Tibial nerve (tissue), 4 donors: ENCODE measurements at regions not wholly inside any gene's neighbourhood (a gene's known extent, or its start where the extent isn't known, plus 50 kb on each side); places are given as distances from the start of the nearest gene placed in this dataset.

Experiments
- DNase-seq, 2 donors: peaks; one replicate each; pipeline ENCODE4 v3.0.0-alpha.2; 2019; ENCODE audit warnings: low spot score in 2 of 2
- H3K27ac ChIP-seq, 4 donors: fragments of 200-600 bp; sonication (generic) in 3 of 4; one replicate each; pipeline ENCODE4 v1.5.1; 2017 to 2019; ENCODE audit warnings: mild to moderate bottlenecking in 1 of 4
- H3K27me3 ChIP-seq, 2 donors: fragments of 200-600 bp; sonication (generic) in 1 of 2; one replicate each; pipeline versions ENCODE4 v1.5.1 to v1.6.0; 2017 to 2019
- H3K36me3 ChIP-seq, 3 donors: fragments of 200-600 bp; sonication (generic); one replicate each; pipeline ENCODE4 v1.5.1; 2018 to 2019
- H3K4me1 ChIP-seq, 4 donors: fragments of 200-600 bp; sonication (generic) in 3 of 4; one replicate each; pipeline ENCODE4 v1.5.1; 2017 to 2019
- H3K4me3 ChIP-seq, 4 donors: fragments of 200-600 bp; sonication (generic) in 3 of 4; one replicate each; pipeline ENCODE4 v1.5.1; 2017 to 2019; ENCODE audit warnings: mild to moderate bottlenecking in 1 of 4, moderate library complexity in 1 of 4
- H3K9me3 ChIP-seq, 4 donors: fragments of 200-600 bp; sonication (generic) in 3 of 4; one replicate each; pipeline ENCODE4 v1.5.1; 2017 to 2019
- EP300 ChIP-seq, 2 donors: sonication (generic); formaldehyde crosslinking; IDR thresholded peaks; one replicate each; pipeline ENCODE4 v1.6.1; 2017; ENCODE audit warnings: antibody characterized with exemption in 2 of 2, mild to moderate bottlenecking in 1 of 2
- POLR2A ChIP-seq, 2 donors: fragments of 450-650 bp; IDR thresholded peaks; one replicate each; pipeline ENCODE4 v1.6.1; 2017; ENCODE audit warnings: antibody characterized with exemption in 2 of 2, mild to moderate bottlenecking in 2 of 2, moderate library complexity in 2 of 2
- WGBS, 2 donors: methylation state at CpG; one replicate each; pipeline ENCODE4 v1.1.5; 2018; 5-methylcytosine and 5-hydroxymethylcytosine counted together
- TF ChIP-seq, protein P1 (sequence below), 5 experiments: fragments of 200-600 bp in 3 of 5; fragments of 450-650 bp in 2 of 5; sonication (generic) in 3 of 5; IDR thresholded peaks; one replicate each; pipeline ENCODE4 v1.5.1; 2016 to 2019; ENCODE audit warnings: antibody characterized with exemption in 5 of 5, mild to moderate bottlenecking in 3 of 5, moderate library complexity in 2 of 5

DNA sequence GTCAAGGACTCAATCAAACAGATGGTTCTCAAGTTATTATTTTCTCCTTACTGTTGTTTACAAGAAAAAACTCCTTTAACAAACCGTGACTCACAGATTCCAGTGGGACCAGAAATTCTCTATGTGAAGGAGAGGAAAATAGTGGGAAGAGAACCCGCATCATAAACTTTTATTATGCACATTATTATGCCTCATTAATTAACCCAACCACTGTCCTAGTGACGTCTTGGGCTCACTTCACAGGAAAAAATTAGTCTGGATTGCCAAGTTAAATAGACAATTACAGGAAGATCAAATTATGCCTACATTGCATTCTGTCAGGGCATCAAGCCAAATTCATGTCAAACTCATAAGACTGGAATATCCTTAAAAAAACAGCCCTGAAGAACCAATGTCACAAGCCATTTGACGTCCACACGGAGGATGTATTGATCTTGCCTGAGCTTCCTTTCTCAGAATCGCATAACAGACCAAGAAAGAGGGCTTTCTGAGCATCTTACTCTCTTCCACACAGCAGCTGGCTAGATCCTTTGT is 347.8 kb downstream of the DUSP10 start:
- no peaks in the 10 kb centered on the region for H3K36me3 ChIP-seq
- peaks cover 0 to 13% (median 0%) of the 10 kb centered on the region in 4 donors for H3K9me3 ChIP-seq
- no peak for DNase-seq
- no peak overlapping the region for H3K4me3 ChIP-seq
- H3K27me3 ChIP-seq, result no peaks in the 10 kb centered on the region
- 49 to 60% methylated on average over 6 of the region's 6 CpGs for WGBS, 2 donors
- H3K4me1 ChIP-seq, result no peaks in the 10 kb centered on the region
- peak in 1 of 2 donors; percentile 49 for TF ChIP-seq EP300 (IDR thresholded peaks at IDR 0.05)
- TF ChIP-seq POLR2A (IDR thresholded peaks at IDR 0.05), result no peak
- peak overlapping the region in 1 of 4 donors; percentile 36 for H3K27ac ChIP-seq

DNA sequence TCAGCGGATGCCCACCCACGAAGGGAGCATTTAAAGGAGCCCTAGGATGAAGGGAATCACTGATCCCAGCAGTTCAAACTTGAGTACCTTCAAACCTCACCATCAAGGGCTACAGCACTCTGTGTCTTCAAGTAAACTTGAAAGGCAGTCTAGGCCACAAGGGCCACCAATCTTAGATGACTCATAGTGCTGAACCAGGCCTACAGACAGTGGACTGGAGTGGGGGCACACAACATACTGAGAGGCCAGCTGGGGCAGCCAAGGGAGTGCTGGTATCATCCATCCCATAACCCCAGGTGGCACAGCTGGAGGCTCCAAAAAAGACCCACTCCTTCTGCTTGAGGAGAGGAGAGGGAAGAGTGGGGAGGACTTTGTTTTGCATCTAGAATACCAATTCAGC is 345.4 kb downstream of the DUSP10 start:
- peaks cover 0 to 10% (median 0%) of the 10 kb centered on the region in 4 donors for H3K9me3 ChIP-seq
- no peak for DNase-seq
- WGBS, 2 donors, result 93 to 97% methylated on average over 2 of the region's 2 CpGs
- H3K27ac ChIP-seq, result no peak overlapping the region
- no peaks in the 10 kb centered on the region for H3K36me3 ChIP-seq
- no peak overlapping the region for H3K4me3 ChIP-seq
- H3K4me1 ChIP-seq, result no peaks in the 10 kb centered on the region
- H3K27me3 ChIP-seq, result no peaks in the 10 kb centered on the region
- TF ChIP-seq, protein P1, sequence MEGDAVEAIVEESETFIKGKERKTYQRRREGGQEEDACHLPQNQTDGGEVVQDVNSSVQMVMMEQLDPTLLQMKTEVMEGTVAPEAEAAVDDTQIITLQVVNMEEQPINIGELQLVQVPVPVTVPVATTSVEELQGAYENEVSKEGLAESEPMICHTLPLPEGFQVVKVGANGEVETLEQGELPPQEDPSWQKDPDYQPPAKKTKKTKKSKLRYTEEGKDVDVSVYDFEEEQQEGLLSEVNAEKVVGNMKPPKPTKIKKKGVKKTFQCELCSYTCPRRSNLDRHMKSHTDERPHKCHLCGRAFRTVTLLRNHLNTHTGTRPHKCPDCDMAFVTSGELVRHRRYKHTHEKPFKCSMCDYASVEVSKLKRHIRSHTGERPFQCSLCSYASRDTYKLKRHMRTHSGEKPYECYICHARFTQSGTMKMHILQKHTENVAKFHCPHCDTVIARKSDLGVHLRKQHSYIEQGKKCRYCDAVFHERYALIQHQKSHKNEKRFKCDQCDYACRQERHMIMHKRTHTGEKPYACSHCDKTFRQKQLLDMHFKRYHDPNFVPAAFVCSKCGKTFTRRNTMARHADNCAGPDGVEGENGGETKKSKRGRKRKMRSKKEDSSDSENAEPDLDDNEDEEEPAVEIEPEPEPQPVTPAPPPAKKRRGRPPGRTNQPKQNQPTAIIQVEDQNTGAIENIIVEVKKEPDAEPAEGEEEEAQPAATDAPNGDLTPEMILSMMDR (IDR thresholded peaks at IDR 0.05), result no peak
- no peak for TF ChIP-seq POLR2A (IDR thresholded peaks at IDR 0.05)
- no peak for TF ChIP-seq EP300 (IDR thresholded peaks at IDR 0.05)

DNA sequence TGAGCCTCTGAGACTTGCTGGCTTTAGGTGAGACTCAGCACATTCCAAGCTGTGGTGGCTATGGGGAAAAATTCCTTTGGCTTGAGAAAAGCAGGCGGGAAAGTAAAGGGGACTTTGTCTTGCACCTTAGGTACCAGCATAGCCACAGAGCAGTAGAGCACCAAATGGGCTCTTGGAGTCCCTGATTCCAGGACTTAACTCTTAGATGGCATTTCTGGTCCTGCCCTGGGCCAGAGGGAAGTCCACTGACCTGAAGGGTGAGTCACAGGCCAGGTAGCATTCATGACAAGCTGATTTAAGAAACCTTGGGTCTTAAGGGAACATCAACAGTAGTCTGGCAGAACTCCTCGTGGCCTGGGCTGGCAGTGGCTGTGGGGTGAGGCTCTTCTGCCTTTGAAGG is 344.7 kb downstream of the DUSP10 start:
- no peak for TF ChIP-seq EP300 (IDR thresholded peaks at IDR 0.05)
- no peak for TF ChIP-seq POLR2A (IDR thresholded peaks at IDR 0.05)
- TF ChIP-seq, protein P1 (IDR thresholded peaks at IDR 0.05), result no peak
- WGBS, 2 donors, result 87 to 90% methylated on average over 2 of the region's 2 CpGs
- no peak for DNase-seq
- H3K4me3 ChIP-seq, result no peak overlapping the region
- no peaks in the 10 kb centered on the region for H3K36me3 ChIP-seq
- no peaks in the 10 kb centered on the region for H3K4me1 ChIP-seq
- no peak overlapping the region for H3K27ac ChIP-seq
- peaks cover 0 to 10% (median 0%) of the 10 kb centered on the region in 4 donors for H3K9me3 ChIP-seq
- H3K27me3 ChIP-seq, result no peaks in the 10 kb centered on the region

DNA sequence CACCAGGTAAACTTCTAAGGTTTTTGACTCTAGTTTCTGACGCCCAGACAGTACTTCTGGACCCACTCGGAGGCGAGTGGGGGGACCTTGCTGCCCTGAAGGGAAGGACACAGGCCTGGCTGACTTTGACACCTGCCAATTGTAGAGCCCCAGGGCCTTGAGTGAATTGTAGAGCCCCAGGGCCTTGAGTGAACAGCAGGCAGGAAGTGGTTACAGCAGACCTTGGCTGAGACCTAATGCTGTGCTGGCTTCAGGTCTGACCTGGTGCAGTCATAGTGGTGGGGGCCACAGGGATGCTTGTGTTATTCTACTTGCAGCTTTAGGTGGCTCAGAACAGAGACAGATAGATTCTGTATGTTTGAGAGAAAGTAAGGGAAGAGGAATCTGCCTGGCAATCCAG is 344.3 kb downstream of the DUSP10 start:
- peaks cover 0 to 10% (median 0%) of the 10 kb centered on the region in 4 donors for H3K9me3 ChIP-seq
- no peaks in the 10 kb centered on the region for H3K4me1 ChIP-seq
- no peak overlapping the region for H3K27ac ChIP-seq
- TF ChIP-seq, protein P1 (IDR thresholded peaks at IDR 0.05), result no peak
- TF ChIP-seq EP300 (IDR thresholded peaks at IDR 0.05) (no peak), POLR2A (IDR thresholded peaks at IDR 0.05) (no peak)
- no peaks in the 10 kb centered on the region for H3K36me3 ChIP-seq
- no peak for DNase-seq
- 88 to 95% methylated on average over 3 of the region's 3 CpGs for WGBS, 2 donors
- no peak overlapping the region for H3K4me3 ChIP-seq
- H3K27me3 ChIP-seq, result no peaks in the 10 kb centered on the region

DNA sequence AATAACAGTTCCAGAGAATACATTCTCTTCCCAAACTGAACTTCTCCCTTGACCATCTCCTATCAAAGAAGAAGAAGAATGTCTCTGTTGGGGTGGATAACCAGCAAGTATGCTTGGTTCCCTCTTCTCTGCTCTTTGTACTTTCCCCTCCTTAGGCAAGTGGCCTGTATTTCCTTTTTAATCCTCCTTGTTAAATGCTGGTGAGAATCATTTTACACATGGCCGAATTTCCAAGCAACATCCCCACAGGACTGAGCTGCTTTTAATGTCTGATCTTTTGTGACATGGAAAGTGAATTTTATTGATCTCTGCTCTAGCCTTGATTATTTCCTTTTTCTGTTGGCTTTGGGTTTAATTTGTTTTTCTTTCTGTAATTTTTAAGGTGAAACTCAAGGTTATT is 336.7 kb downstream of the DUSP10 start:
- H3K9me3 ChIP-seq, result no peaks in the 10 kb centered on the region
- no peak for DNase-seq
- no peak overlapping the region for H3K4me3 ChIP-seq
- H3K27ac ChIP-seq, result no peak overlapping the region
- no peak for TF ChIP-seq EP300 (IDR thresholded peaks at IDR 0.05)
- H3K36me3 ChIP-seq, result no peaks in the 10 kb centered on the region
- H3K27me3 ChIP-seq, result no peaks in the 10 kb centered on the region
- H3K4me1 ChIP-seq, result no peaks in the 10 kb centered on the region
- 70 to 79% methylated on average over 1 of the region's 1 CpG for WGBS, 2 donors

DNA sequence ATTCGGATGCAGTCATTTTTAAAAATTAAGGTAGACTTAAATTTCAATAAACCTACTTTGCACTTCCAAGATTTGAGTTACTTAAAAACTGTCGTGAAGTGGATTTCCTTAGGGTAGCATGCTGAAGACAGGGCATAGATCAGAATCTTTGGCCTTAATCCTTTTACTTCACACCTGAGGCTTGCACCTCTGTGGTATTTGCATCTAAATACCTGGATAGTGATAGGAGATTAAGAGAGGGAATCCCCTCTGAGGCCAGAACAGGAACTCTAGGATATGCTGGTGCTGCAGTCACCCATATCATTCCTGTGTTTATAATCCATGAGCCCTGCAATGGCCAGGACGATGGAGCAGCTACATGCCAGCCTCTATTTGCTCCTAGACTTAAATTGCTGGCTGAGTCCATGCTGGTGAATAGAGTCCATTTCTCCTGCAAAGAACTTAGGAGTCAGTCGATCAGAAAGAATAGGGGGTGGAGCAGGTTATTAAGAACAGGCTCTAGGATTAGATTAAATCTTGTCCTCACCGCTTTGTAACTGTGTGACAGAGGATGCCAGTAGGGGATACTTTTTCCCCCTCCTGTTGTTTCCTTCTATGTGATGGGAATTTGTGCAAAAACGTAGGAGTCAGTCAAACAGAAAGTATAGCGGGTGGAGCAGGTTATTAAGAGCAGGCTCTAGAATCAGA is 333.6 kb downstream of the DUSP10 start:
- no peaks in the 10 kb centered on the region for H3K27me3 ChIP-seq
- no peak for DNase-seq
- no peaks in the 10 kb centered on the region for H3K4me1 ChIP-seq
- no peak overlapping the region for H3K27ac ChIP-seq
- TF ChIP-seq, protein P1 (IDR thresholded peaks at IDR 0.05), result no peak
- no peak for TF ChIP-seq EP300 (IDR thresholded peaks at IDR 0.05)
- TF ChIP-seq POLR2A (IDR thresholded peaks at IDR 0.05), result no peak
- no peak overlapping the region for H3K4me3 ChIP-seq
- 64 to 68% methylated on average over 7 of the region's 7 CpGs for WGBS, 2 donors
- H3K9me3 ChIP-seq, result no peaks in the 10 kb centered on the region
- no peaks in the 10 kb centered on the region for H3K36me3 ChIP-seq
